ENCODE measurements at regions not wholly inside any gene's neighbourhood (a gene's known extent, or its start where the extent isn't known, plus 50 kb on each side); places are given as distances from the start of the nearest gene placed in this dataset.
"Not testable (repeated sequence)": the region's sequence is repeated elsewhere in the genome, so short reads cannot be mapped to it uniquely, and the experiment has no call there.

- DNase-seq (ENCODE audit: insufficient read length, low spot score) (no peak), FAIRE-seq (no peak)
Measured at GRCh38 chr20:50453533-50454244, 56.5 kb upstream of the PTPN1 start.

DNA sequence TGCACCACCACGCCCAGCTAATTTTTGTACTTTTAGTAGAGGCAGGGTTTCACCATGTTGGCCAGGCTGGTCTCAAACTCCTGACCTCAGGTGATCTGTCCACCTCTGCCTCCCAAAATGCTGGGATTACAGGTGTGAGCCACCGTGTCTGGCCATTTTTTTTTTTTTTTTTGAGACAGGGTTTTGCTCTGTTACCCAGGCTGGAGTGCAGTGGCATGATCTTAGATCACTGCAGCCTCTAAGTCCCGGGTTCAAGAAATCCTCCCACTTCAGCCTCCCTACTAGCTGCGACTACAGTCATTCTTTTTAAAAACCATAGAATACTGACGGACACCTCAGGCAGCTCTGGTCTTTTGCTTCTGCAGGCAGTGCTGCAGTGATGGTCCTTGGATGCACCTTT, 54.9 kb upstream of the PTPN1 start:
- not testable (repeated sequence) for DNase-seq (ENCODE audit: insufficient read length, low spot score); FAIRE-seq

DNA sequence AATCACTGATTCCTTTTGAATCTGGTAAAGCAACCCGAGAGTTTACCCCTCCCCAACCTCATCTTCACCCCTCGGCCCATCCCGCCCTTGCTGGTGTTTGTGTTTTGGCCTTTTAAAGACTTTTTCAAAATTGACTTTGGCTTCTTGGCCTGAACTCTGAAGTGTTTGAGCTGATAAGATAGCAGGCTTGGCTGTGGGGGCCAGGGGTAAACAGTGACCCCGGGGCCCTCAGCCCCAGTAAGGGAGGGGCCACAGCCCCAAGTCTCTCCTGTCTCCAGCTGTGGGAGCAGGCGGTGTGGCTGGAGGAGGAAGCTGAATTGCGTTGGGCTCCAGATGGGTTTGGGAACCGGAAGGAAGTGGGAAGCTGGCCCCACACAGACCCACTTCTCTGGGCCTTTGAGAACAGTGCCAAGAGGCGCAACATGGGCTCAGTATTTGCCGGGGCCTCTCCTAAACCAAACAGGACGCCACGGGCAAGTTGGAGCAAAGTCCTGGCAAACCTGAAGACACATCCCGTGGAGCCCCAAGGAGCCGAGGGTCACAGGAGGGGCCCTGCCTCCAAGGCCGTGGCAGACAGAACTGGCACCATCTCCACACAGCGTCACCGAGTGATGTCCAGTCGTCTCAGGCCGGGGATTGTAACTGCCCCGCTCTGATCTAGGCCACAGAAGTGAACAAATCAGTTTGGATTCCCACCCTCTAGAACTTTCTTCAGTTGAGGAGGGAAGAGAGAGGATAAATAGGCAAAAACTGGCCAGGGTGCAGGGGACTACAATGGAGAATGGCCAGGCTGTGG, 54.3 kb upstream of the PTPN1 start:
- FAIRE-seq: no peak

GRCh38 chr20:50456452-50457324, 53.5 kb upstream of the PTPN1 start:
- FAIRE-seq (peak; percentile 49), DNase-seq (ENCODE audit: insufficient read length, low spot score) (no peak)

More for the DNA sequence above, 54.3 kb upstream of the PTPN1 start:
- no peak for DNase-seq (ENCODE audit: insufficient read length, low spot score)

- FAIRE-seq (no peak), DNase-seq (ENCODE audit: insufficient read length, low spot score) (no peak)
Measured at GRCh38 chr20:50459124-50459918, 50.9 kb upstream of the PTPN1 start.

- no peak for FAIRE-seq
- DNase-seq (ENCODE audit: insufficient read length, low spot score): no peak
Measured at GRCh38 chr20:50460115-50460607, 50.0 kb upstream of the PTPN1 start.
